HL-60 (cell line): ENCODE measurements at regions not wholly inside any gene's neighbourhood (a gene's known extent, or its start where the extent isn't known, plus 50 kb on each side); places are given as distances from the start of the nearest gene placed in this dataset.

Source experiments
- DNase-seq, 2 experiments: peaks; one replicate each; pipeline ENCODE4 v3.0.0-alpha.2; 2010 to 2020; ENCODE audit warnings: low read depth in 1 of 2, low spot score in 1 of 2
- H3K27ac ChIP-seq: fragments of 250-450 bp; sonication (Bioruptor Pico); replicated peaks from 2 replicates; pipeline ENCODE4 v1.5.1; 2020; ENCODE audit warnings: mild to moderate bottlenecking, moderate library complexity
- H3K27me3 ChIP-seq: fragments of 250-450 bp; sonication (Bioruptor Pico); 2 replicates; pipeline ENCODE4 v1.5.1; 2021; ENCODE audit warnings: mild to moderate bottlenecking, moderate library complexity; ENCODE audit not compliant: insufficient read depth, poor library complexity, severe bottlenecking
- H3K4me3 ChIP-seq: replicated peaks from 2 replicates; pipeline ENCODE4 v1.5.1; 2011; ENCODE audit warnings: mild to moderate bottlenecking, control low read depth, low read length; ENCODE audit not compliant: insufficient read depth
- GABPA ChIP-seq: IDR thresholded peaks from 2 replicates; pipeline ENCODE4 v1.6.1; 2012; ENCODE audit warnings: low read depth
- POLR2AphosphoS5 ChIP-seq: IDR thresholded peaks from 2 replicates; pipeline ENCODE4 v1.6.1; 2012; ENCODE audit warnings: low read depth
- SPI1 ChIP-seq: IDR thresholded peaks from 2 replicates; pipeline ENCODE4 v1.6.1; 2012; ENCODE audit warnings: low read depth, mild to moderate bottlenecking, borderline replicate concordance
- TF ChIP-seq, protein P1 (sequence below): IDR thresholded peaks from 2 replicates; pipeline ENCODE4 v1.6.1; 2012; ENCODE audit warnings: low read depth; ENCODE audit not compliant: insufficient replicate concordance
- TF ChIP-seq, protein P2 (sequence below): IDR thresholded peaks from one replicate; pipeline ENCODE4 v1.5.1; 2011; ENCODE audit warnings: low read length, control low read depth, inconsistent platforms; ENCODE audit not compliant: insufficient read depth

DNA sequence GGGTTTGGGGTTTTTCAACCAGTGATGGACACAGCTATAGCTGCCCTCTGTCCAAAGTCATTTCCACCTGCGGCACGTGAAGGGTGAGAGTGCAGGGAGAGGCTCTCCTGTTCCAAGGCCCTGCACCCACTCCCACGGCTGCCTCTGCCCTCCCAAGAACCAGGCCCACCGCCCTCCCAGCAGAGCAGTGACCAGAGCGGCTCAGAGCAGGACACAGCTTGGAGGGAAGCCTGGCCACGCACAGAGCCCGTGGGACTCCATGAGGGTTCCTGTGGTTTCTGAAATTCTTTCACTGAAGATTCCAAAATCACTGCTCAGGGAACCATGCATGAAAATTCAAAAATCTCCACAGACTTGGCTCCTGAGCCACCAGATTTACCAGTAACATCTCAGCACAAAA is 67.3 kb upstream of the SALL3 start:
- DNase-seq, result no peak
- Histone ChIP-seq H3K4me3 (no peak overlapping the region), H3K27me3 (peaks cover 13% of the 10 kb centered on the region), H3K27ac (no peak overlapping the region)
- TF ChIP-seq, protein P1, sequence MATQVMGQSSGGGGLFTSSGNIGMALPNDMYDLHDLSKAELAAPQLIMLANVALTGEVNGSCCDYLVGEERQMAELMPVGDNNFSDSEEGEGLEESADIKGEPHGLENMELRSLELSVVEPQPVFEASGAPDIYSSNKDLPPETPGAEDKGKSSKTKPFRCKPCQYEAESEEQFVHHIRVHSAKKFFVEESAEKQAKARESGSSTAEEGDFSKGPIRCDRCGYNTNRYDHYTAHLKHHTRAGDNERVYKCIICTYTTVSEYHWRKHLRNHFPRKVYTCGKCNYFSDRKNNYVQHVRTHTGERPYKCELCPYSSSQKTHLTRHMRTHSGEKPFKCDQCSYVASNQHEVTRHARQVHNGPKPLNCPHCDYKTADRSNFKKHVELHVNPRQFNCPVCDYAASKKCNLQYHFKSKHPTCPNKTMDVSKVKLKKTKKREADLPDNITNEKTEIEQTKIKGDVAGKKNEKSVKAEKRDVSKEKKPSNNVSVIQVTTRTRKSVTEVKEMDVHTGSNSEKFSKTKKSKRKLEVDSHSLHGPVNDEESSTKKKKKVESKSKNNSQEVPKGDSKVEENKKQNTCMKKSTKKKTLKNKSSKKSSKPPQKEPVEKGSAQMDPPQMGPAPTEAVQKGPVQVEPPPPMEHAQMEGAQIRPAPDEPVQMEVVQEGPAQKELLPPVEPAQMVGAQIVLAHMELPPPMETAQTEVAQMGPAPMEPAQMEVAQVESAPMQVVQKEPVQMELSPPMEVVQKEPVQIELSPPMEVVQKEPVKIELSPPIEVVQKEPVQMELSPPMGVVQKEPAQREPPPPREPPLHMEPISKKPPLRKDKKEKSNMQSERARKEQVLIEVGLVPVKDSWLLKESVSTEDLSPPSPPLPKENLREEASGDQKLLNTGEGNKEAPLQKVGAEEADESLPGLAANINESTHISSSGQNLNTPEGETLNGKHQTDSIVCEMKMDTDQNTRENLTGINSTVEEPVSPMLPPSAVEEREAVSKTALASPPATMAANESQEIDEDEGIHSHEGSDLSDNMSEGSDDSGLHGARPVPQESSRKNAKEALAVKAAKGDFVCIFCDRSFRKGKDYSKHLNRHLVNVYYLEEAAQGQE, result no peak
- TF ChIP-seq, protein P2, sequence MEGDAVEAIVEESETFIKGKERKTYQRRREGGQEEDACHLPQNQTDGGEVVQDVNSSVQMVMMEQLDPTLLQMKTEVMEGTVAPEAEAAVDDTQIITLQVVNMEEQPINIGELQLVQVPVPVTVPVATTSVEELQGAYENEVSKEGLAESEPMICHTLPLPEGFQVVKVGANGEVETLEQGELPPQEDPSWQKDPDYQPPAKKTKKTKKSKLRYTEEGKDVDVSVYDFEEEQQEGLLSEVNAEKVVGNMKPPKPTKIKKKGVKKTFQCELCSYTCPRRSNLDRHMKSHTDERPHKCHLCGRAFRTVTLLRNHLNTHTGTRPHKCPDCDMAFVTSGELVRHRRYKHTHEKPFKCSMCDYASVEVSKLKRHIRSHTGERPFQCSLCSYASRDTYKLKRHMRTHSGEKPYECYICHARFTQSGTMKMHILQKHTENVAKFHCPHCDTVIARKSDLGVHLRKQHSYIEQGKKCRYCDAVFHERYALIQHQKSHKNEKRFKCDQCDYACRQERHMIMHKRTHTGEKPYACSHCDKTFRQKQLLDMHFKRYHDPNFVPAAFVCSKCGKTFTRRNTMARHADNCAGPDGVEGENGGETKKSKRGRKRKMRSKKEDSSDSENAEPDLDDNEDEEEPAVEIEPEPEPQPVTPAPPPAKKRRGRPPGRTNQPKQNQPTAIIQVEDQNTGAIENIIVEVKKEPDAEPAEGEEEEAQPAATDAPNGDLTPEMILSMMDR, result no peak
- TF ChIP-seq SPI1, result no peak
- no peak for TF ChIP-seq POLR2AphosphoS5
- TF ChIP-seq GABPA, result no peak

DNA sequence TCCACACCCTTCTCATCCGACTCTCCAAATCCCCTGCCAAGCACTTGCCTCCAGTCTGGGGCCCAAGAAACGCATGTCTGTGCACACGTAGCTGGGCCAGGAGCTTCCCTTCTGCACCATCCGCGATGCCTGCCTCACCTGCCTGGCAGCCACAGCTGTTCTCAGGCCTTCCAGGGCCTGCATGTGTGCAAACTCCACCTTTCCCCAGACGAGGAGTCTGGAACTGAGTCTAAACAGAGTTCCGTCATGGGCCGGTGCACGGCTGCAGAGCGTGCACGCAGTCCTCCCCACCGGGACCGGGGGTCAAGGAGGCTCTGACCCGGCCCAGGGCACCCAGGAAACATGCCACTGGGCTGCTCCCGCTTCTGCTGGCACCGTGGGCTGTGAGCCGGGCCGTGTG is 66.8 kb upstream of the SALL3 start:
- H3K4me3 ChIP-seq, result no peak overlapping the region
- DNase-seq, result no peak
- no peak overlapping the region for H3K27ac ChIP-seq
- peaks cover 13% of the 10 kb centered on the region for H3K27me3 ChIP-seq
- TF ChIP-seq POLR2AphosphoS5 (no peak), SPI1 (no peak), GABPA (no peak)
- TF ChIP-seq, protein P1, result no peak
- TF ChIP-seq, protein P2, result no peak

DNA sequence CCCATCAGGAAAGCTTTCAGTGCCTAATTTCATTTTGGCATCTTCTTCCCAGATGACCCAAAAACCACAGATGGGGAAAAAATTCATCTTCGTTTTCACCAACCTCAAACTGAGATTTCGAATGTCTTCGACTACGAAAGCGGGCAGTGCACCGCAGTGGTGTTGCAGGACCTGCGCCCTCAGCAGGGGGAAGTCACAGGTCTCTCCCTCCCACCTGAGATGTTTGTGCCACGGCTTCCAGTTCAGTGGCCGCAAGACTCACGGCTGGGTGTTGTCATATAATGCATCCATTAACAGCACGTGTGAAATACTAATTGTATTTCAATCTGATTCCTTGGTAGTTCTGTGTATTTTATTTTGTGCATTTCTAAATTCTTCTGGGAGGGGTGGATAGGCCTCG is 66.2 kb upstream of the SALL3 start:
- TF ChIP-seq POLR2AphosphoS5, result no peak
- TF ChIP-seq, protein P1, result no peak
- peaks cover 13% of the 10 kb centered on the region for H3K27me3 ChIP-seq
- no peak for DNase-seq
- no peak overlapping the region for H3K4me3 ChIP-seq
- no peak overlapping the region for H3K27ac ChIP-seq

DNA sequence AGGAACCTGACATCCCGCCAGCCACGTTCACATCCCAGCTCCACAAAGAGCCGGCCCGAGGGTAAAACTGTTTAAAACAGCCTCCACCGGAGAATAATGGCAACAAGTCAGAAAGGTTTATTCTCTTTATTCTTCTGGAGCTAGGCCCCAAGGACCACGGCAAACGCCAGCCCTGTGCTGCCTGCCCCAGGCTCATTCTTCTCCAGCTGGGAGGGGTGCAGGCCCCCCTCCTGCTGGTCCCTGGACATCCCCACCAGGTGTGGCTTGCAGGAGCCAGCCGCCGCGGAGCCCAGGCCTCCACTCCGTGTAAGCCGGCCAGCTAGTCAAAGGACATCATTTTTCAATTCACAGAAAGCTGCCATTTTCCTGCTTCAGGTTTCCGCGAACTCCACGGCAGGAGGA is 65.8 kb upstream of the SALL3 start:
- no peak for DNase-seq
- TF ChIP-seq, protein P1, result no peak
- TF ChIP-seq POLR2AphosphoS5 (no peak), SPI1 (no peak), GABPA (no peak)
- peaks cover 13% of the 10 kb centered on the region for H3K27me3 ChIP-seq
- no peak overlapping the region for H3K27ac ChIP-seq
- no peak overlapping the region for H3K4me3 ChIP-seq
